ENCODE measurements at regions not wholly inside any gene's neighbourhood (a gene's known extent, or its start where the extent isn't known, plus 50 kb on each side); places are given as distances from the start of the nearest gene placed in this dataset.

DNA sequence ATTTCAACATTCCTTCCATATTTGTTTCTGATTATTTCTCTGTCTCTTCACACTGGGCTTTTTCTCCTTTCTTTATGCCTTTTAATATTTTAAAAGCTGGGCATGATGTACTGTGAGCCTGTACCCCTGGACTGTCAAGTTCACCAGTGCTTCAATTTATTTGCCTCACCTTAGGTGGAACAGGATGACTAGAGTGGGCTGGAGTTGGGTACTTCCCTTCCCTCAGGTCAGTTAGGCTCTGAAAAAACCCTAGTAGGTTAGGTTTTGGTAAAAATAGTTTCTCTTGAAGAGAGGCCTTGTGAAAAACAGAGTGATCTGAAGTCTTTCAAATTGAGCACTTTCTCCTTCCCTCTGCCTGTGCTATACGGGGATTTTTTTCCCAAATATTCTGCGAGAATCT is 163.0 kb upstream of the LYPLAL1 start:
- no peak for DNase-seq (ENCODE audit: low read depth in 1 of 2, low spot score in 2 of 2)
- no peak overlapping the region for H3K18ac ChIP-seq (ENCODE audit: extremely low read depth, low read length)
- no peak overlapping the region for H4K5ac ChIP-seq (ENCODE audit: insufficient read length, low read depth, low read length)
- H2BK15ac ChIP-seq (ENCODE audit: low read length): no peak overlapping the region
- H3K4me1 ChIP-seq (replicated peaks in 1 of 4; ENCODE audit: control insufficient read depth in 3 of 4, insufficient read depth in 4 of 4, low read length in 3 of 4): no peaks in the 10 kb centered on the region
- no peak overlapping the region for H3K9ac ChIP-seq (replicated peaks in 1 of 4; ENCODE audit: extremely low read depth in 1 of 4, low read depth in 3 of 4, low read length in 3 of 4)
- H3K4ac ChIP-seq (replicated peaks; ENCODE audit: insufficient read length, low read depth, low read length): no peak overlapping the region
- H3K36me3 ChIP-seq (ENCODE audit: control insufficient read depth in 2 of 4, insufficient read depth in 4 of 4, low read length in 3 of 4): no peaks in the 10 kb centered on the region
- no peak overlapping the region for H3K27ac ChIP-seq (ENCODE audit: low read depth, low read length)
- no peak overlapping the region for H3K23ac ChIP-seq (ENCODE audit: insufficient read length)
- H2BK5ac ChIP-seq (ENCODE audit: low read depth, low read length): no peak overlapping the region
- H4K20me1 ChIP-seq (replicated peaks in 1 of 2; ENCODE audit: control insufficient read depth in 1 of 2, insufficient read depth in 2 of 2, low read length in 2 of 2): no peaks in the 10 kb centered on the region
- H3K4me2 ChIP-seq (ENCODE audit: insufficient read depth in 1 of 2, low read depth in 2 of 2, low read length in 2 of 2): no peak overlapping the region
- H2AK5ac ChIP-seq (ENCODE audit: low read depth, low read length): no peak overlapping the region
- no peaks in the 10 kb centered on the region for H3K79me2 ChIP-seq (ENCODE audit: control insufficient read depth in 1 of 2, insufficient read depth in 2 of 2, low read length in 2 of 2)
- H2AFZ ChIP-seq (ENCODE audit: low read length): no peak overlapping the region
- 96% methylated on average over 2 of the region's 2 CpGs; no CpG with 5 or more reads in 1 of the 2 experiments for WGBS, 2 experiments (ENCODE audit: extremely low coverage in 1 of 2, insufficient coverage in 1 of 2, insufficient read length in 1 of 2, insufficient replicate concordance in 2 of 2, low coverage in 1 of 2, low lambda C conversion rate in 2 of 2, missing lambda C conversion rate in 1 of 2)
- no peak for TF ChIP-seq CREB1 (IDR thresholded peaks at IDR 0.05)
- TF ChIP-seq SP2 (IDR thresholded peaks at IDR 0.05; ENCODE audit: low read length): no peak
- no peak for TF ChIP-seq SP4 (IDR thresholded peaks at IDR 0.05; ENCODE audit: low read length)
- no peak for TF ChIP-seq PHF8 (conservative IDR thresholded peaks at IDR 0.05; ENCODE audit: low read depth, low read length)
- no peak for TF ChIP-seq FOSL1 (IDR thresholded peaks at IDR 0.05; ENCODE audit: insufficient read depth, low read depth, low read length)
- no peak for TF ChIP-seq RFX5 (IDR thresholded peaks at IDR 0.05; ENCODE audit: borderline replicate concordance, low read depth, low read length)
- TF ChIP-seq HDAC2 (IDR thresholded peaks at IDR 0.05; ENCODE audit: borderline replicate concordance in 1 of 2, low read depth in 2 of 2, low read length in 2 of 2): no peak
- TF ChIP-seq SUZ12 (IDR thresholded peaks at IDR 0.05; ENCODE audit: low read length): no peak
- no peak for TF ChIP-seq SIN3A (conservative IDR thresholded peaks at IDR 0.05 in 1 of 2, IDR thresholded peaks at IDR 0.05 in 1 of 2; ENCODE audit: low read depth in 1 of 2, low read length in 2 of 2)
- TF ChIP-seq EP300 (IDR thresholded peaks at IDR 0.05; ENCODE audit: borderline replicate concordance in 1 of 2, low read depth in 2 of 2, low read length in 2 of 2): no peak
- no peak for TF ChIP-seq NANOG (IDR thresholded peaks at IDR 0.05; ENCODE audit: insufficient read depth, low read depth, low read length, poor library complexity, severe bottlenecking)
- no peak for TF ChIP-seq KDM1A (IDR thresholded peaks at IDR 0.05; ENCODE audit: borderline replicate concordance, low read length)
- H2BK12ac ChIP-seq (ENCODE audit: low read depth, low read length): no peak overlapping the region
- H4K8ac ChIP-seq (ENCODE audit: extremely low read depth, insufficient read depth, low read length): no peak overlapping the region
- no peaks in the 10 kb centered on the region for H3K79me1 ChIP-seq (ENCODE audit: low read depth, low read length)
- CTCF ChIA-PET (ENCODE audit: partially characterized antibody): interaction anchor here (0.7 kb wide), 1 partner anchor 531 kb away, joined by 3 read pairs; no protein-coding TSS in a partner anchor
- no peak overlapping the region for H4K91ac ChIP-seq (replicated peaks; ENCODE audit: insufficient read length, low read length)
- POLR2A ChIA-PET (ENCODE audit: partially characterized antibody): no interaction called here
- no peak overlapping the region for H2BK120ac ChIP-seq (replicated peaks; ENCODE audit: low read depth, low read length)
- no peak overlapping the region for H3K4me3 ChIP-seq (ENCODE audit: extremely low read depth in 1 of 4, insufficient read depth in 2 of 4, low read depth in 3 of 4, low read length in 4 of 4)
- H3K9me3 ChIP-seq (ENCODE audit: insufficient read depth in 2 of 2, low read depth in 1 of 2, low read length in 1 of 2): no peaks in the 10 kb centered on the region
- no peak overlapping the region for H3K56ac ChIP-seq (replicated peaks; ENCODE audit: insufficient read length, low read depth, low read length)
- H2BK20ac ChIP-seq (ENCODE audit: low read length): no peak overlapping the region
- H3K14ac ChIP-seq (ENCODE audit: insufficient read length): no peak overlapping the region
- H3K27me3 ChIP-seq (replicated peaks in 1 of 4; ENCODE audit: control insufficient read depth in 3 of 4, extremely low read depth in 1 of 4, insufficient read depth in 3 of 4, low read length in 3 of 4): no peaks in the 10 kb centered on the region
- no peaks in the 10 kb centered on the region for H3K23me2 ChIP-seq (ENCODE audit: low read depth, low read length)
- no peak for FAIRE-seq
